NCI-H1105 (cell line): ENCODE measurements at regions not wholly inside any gene's neighbourhood (a gene's known extent, or its start where the extent isn't known, plus 50 kb on each side); places are given as distances from the start of the nearest gene placed in this dataset.
"Not testable (repeated sequence)": the region's sequence is repeated elsewhere in the genome, so short reads cannot be mapped to it uniquely, and the experiment has no call there.

Source experiments
- DNase-seq: peaks from one replicate; lab custom pipeline; 2025; lab: John Stamatoyannopoulos, UW

DNA sequence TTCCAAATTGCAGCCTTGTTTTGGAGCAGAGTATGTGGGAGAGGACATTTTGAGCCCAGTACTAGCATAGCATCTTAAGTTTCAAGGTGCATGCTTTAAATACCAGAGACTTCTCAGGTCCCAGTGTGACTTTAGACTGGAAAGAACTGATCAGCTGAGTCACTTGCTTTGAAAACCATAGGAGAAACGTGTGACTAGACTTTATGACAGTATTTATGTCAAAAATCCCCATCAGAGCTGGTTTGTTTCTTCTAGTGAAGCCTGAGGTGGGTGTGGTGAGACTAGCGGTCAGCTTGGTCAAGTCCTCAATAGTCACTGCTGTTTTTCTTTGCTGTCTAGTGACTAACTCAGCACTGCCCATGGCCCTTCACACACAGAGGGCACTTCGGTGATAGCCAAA lies 724.2 kb downstream of the GATA3 start:
- DNase-seq, result no peak

DNA sequence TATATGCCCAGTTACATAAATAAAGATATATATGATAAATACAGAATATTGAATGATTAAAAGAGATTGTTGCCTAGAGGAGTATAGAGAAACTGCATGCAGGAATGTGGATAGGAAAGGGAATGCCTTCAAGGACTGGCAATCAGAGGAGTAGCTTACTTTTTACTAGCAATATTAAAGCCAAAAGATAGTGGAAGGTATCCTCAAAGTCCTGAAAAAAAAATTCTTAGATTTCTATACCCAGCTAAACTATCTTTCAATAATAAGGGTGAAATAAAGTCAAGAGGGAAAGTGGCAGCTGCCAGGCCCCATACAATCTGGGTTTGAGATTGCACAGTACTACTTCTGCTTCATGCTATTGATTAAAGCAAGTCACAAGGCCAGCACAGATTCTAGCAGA lies 733.2 kb downstream of the GATA3 start:
- no peak for DNase-seq

DNA sequence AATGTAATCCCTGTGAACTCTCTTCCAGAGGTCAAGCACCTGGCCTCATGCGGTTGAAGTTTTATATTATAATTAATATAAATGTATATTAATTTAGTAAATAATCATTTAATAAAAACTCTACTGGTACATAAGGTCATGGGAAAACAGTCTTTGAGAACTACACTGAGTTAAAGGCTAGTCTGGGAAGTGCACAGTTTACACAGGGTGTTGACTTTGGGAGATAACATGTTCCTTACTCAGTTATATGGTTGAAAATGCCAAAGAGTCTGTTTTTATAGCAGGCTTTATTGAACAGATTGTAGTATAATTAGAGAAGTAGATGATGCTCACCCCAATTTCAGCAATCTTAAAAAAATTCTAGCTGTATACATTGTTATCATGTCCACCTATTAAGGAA lies 735.9 kb downstream of the GATA3 start:
- DNase-seq, result no peak

DNA sequence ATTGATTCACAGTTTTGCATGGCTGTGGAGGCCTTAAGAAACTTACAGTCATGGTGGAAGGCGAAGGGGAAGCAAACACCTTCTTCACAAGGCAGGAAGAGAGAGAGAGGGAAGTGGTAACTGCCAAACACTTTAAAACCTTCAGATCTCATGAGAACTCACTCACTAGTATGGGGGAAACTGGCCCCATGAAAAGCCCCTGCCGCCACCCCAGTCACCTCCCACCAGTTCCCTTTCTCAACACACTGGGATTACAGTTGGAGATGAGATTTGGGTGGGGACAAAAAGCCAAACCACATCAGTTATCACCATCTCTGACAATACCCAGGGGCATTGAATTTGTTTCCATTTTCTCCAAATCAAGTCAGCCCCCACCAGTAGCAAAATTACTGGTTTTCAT lies 740.4 kb downstream of the GATA3 start:
- no peak for DNase-seq

DNA sequence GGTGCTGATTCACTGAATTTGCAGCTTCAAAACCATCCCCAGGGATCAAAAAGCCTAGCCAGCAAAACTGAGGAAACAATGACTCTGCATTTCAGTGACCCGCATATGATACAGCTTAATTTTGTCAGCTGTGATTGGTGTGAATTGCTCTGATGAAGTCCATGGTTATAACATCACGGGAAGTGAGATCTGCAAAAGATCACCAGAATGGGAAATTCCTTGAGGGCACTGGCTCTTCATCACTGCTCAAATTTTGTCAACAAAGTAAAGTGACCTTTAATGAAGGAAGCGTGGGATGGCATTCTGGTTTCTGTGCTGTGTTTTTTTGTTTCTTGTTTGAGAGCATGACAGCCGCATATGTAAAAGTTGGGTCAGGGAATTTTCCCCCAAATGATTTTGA lies 745.9 kb downstream of the GATA3 start:
- DNase-seq, result no peak

DNA sequence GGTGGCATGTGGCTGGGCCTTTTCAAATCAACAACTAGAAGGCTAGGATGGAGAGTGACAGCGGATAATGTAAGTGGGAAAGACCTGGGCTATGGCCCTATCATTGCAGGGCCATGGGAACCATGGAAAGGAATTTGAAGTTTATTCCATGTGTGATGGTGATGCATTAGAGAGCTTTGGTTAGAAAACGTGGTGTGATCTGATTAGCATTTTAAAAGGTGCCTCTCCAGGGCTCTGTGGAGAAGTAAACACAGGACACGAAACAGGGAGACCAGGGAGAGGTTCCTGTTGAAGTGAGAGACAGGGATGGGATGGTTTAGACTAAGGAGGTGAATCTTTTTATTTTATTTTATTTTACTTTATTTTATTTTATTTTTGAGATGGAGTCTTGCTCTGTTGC lies 749.5 kb downstream of the GATA3 start:
- no peak for DNase-seq

DNA sequence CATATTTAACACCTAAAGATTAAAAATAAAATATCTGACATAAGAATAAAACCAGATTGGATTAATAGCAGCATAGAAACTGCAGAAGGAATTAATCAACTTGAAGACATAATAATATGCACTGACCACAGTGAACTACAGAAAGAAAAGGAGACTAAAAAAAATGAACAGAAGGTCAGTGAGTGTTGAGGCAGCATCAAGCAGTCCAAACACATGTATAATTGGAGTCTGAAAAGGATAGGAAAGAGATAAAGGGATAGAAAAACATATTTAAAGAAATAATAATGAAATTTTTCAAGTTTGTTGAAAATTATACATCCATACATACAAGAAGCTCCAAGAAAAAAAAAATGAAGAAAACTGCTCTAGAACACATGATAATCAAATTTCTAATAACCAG lies 756.2 kb downstream of the GATA3 start:
- no peak for DNase-seq

DNA sequence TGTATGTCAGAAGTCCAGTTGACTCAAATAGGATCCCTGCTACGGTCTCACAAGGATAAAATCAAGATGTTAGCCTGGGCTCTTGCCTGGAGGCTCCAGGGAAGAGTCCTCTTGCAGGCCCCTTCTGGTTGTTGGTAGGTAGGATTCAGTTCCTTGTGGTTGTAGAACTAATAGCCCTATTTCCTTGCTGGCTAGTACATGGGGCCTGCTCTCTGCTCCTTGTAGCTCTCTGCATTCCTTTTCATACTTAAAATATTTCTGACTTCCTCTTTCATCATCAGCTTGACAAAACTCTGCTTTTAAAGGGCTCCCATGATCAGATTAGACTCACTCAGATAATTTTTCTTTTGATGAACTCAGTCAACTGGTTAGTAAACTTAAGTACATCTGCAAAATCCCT lies 756.7 kb downstream of the GATA3 start:
- no peak for DNase-seq

DNA sequence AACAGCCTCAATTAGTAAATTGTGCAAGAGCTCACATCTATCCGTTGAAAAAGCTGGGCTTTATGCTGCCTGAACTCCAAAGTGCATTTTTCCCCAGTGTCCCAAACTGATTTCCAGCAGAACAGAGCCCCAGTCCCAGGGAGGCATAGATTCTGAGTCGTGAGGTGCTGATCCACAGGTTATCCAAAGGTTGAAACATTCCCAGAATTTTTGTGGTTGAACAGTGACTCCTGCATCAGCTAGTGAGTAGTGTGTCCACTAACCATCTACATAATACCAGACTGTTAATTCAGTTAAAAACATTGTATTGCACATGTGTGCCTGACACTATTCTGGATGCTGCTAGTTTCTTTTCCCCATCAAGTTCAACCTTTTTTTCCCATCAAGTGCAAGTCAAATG lies 761.5 kb downstream of the GATA3 start:
- DNase-seq, result no peak

DNA sequence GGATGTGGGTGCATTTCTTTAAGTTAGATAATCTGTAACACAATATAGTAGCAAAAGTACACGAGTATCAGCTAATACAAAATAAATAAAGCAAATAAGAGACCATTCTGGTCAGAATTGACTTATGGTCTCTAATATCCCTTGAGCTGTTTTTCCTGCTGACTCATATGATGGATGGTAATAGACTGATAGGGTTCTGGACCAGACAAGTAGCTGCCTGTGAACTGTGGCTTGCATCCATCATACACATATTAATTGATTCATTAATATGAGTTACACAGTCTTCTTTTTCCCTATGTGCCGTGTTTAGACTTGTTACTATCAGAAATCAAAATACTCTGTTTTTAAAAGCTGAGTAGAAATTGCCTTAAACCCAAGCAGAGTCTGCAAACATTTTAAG lies 762.8 kb downstream of the GATA3 start:
- DNase-seq, result no peak

DNA sequence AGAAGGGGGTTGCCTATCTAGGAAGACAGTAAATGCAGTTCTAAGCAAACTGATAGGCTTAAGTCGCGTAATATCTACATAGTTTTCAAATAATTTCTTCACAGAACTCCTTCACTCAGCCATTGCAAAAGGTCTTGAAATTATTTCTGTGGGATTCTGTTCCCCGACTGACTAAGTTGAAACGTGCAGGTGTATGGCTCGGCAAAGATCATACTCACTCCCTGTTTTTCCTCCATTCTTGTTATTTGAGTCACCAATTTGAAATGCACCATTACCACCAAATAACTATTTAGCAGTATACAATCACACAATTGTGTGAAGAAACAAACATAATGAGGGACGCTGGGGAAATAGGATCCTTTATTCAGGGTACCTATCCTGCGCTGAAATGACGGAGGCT lies 771.1 kb downstream of the GATA3 start:
- no peak for DNase-seq

DNA sequence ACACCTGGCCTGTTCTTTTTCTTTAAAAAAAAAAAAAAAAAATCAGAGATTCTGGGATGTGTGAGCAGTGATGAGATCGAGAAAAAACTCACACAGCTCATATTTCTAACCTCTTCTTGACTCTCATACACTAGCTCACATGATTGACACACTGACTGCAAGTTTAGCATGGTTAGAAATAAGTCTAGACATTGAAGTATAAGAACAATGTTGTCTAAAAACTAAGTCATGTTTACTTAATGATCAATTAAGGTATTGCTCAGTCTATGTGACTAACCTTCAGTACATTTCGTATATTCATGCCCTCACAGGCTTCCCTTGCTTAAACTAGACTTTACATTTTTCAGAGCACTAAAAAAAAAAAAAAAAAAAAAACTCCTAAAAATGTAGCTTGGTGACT lies 775.1 kb downstream of the GATA3 start:
- no peak for DNase-seq

DNA sequence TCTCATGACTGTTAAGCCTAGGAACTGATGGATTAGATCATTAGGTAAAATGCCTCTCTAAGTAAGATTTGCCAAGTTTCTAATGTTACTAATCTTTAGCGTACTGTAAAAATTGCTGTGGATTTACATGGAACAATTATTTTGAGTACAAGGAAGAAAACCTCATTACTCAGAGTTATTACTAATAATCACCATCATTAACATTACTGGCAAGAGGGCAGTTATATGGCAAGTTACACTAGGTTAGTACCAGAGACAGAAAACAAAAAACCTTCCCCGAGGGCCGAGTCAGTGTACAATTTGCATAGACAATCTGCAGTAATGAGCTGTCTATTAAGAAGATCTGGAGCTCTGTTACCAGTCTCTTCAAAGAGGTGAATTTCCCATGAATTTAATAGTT lies 775.6 kb downstream of the GATA3 start:
- no peak for DNase-seq

DNA sequence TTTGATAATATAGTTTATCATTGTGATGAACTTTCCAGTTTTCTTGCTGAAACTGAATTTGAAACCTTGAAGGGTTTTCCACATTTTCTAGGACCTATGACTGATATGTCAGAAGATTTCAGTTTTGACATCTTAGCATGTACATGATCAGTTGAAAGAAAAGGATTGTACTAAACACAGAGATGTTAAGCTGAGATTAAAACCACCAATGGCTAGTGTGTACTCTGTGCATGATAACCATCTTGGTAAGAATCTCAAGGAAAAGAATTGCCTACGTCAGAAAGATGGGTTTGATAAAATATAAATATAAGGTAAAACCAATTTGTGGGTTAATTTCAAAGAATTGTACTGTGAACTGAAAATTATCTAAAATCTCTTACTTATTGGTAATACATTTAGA lies 776.4 kb downstream of the GATA3 start:
- DNase-seq, result no peak

DNA sequence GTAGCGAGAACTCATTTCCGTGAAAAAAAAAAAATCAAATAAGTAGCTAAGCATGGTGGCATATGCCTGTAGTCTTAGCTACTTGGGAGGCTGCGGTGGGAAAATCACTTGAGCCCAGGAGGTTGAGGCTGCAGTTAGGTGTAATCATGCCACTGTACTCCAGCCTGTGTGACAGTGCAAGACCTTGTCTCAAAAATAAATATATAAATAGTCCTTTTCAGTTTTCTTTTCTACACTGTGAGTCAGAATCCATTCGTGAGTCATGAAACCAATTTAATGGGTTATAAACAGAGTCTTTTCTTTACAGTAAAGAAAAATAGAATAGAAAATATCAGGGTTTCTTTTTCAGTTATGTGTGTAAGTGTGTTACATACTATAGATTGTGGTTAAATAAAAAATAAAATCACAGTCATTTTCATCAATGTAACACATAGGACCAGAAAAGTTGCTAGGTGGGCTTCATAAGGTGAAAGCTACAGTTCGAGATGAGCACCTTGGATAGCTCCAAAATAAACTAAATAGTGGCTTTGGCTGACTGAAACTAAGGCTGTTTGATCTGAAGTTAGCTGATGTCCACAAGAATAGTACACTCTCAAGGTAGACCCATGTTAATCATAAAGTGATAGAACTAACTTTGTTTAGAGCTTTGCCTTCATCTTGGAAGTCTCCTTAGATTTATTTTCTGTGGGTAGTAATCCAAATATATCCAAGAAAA lies 781.1 kb downstream of the GATA3 start:
- no peak for DNase-seq

DNA sequence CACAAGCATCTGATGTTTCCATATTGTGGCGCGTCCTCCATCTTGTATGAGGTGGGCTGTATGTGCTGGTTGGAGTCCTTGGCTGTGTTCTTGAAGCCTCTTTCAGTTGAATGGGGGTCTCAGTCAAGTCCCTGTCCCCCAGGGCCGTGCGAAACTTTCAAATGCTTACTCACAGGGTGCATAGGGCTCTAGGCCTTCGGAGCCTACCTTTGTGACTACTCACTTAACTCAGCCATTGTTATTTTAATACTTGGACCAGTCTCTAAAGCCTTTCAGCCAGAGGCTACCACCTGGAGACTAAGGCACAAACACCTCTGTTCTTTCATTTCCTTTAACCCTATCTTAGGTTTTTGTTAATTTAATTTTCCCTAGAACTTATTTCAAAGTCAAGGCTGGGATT lies 785.9 kb downstream of the GATA3 start:
- DNase-seq, result no peak

DNA sequence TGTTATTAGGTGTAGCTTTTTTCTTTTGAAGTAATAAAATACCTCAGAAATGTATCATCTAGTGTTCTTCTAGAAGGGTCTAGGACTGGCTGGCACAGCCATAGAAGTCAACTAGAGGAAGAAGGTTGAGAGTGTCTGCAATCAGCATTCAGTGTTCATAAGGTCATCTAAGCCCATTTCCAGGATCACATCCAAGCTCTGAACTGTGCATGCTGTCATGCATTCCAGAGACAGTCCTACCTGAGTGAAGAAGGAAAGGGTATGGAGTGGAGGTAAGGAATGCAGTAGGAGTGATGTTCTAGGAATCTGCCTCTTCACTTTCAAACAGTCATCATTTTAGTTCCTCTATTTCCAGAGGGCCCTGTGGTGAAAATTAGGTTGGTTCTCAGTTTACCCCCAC lies 789.7 kb downstream of the GATA3 start:
- no peak for DNase-seq

DNA sequence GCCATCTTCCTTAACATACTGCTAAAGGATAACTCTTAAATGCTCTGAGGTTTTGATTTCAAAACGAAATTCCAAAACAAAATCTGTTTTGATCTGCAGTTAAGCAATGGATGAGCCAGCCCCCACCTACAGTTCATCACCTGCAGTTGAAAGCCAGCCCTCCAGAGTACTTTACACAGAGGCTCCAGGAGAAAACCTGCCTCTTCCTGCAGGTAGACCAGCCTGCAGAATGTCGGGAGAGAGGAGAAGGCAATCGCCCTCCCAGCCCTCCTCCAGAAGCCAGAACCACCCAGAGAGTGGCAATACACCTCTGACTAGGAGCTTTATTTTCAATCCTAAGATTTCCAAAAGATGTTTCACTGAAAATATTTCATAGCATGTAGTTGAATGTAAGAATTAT lies 798.1 kb downstream of the GATA3 start:
- no peak for DNase-seq

DNA sequence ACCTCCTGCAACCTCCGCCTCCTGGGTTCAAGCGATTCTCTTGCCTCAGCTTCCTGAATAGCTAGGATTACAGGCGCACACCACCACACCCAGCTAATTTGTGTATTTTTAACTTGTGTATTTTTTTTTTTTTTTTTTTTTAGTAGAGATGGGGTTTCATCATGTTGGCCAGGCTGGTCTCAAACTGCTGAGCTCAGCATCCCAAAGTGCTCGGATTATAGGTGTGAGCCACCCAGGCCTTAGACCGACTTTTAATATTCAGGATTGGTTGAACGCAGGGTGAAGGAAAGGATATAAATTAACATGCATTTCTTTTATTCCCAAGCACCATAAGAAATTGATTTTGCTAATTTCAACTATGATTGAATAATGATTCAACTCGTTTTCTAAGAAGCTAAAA lies 798.6 kb downstream of the GATA3 start:
- DNase-seq, result no peak

DNA sequence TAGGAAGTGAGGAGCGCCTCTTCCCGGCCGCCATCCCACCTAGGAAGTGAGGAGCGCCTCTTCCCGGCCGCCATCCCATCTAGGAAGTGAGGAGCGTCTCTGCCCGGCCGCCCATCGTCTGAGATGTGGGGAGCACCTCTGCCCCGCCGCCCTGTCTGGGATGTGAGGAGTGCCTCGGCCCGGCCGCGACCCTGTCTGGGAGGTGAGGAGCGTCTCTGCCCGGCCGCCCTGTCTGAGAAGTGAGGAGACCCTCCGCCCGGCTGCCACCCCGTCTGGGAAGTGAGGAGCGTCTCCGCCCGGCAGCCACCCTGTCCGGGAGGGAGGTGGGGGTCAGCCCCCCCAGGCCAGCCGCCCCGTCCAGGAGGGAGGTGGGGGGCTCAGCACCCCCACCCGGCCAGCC lies 814.4 kb downstream of the GATA3 start:
- not testable (repeated sequence) for DNase-seq

DNA sequence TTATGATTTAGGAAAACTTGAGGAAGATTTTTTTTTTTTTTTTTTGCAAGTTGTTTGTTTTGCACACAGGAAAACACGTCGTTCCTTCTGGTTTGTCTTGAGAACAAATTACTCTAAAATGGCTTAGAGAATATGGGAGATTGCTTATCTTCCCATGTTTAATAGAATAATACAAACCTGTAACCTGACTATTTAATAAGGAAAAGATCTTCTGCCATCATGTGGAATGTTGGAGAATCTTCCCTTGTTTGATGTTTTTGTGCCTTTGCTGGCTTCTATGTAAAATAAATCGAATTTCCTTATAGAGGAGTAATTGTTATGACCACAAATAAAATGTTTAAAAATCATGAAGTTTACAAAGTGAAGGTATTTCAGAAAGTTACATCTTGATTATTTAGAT lies 818.8 kb downstream of the GATA3 start:
- no peak for DNase-seq

DNA sequence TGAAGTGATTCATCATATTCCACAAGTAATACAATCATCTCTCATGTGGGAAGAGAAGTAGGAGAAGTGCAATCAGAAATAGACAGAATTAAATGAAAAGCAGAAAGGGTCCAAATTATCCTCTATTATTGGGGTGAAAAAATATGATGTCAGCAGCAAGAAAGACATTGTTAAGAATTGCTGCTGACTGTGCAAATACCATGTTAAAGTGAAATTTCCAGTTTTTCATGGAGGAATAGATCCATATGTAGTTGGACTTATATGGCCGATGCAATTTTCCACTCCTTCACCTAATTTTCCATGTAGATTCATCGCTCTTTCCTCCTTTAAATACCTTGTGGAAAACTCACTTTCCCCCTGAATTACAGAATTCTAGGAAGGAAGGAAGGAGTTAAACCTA lies 819.8 kb downstream of the GATA3 start:
- no peak for DNase-seq

DNA sequence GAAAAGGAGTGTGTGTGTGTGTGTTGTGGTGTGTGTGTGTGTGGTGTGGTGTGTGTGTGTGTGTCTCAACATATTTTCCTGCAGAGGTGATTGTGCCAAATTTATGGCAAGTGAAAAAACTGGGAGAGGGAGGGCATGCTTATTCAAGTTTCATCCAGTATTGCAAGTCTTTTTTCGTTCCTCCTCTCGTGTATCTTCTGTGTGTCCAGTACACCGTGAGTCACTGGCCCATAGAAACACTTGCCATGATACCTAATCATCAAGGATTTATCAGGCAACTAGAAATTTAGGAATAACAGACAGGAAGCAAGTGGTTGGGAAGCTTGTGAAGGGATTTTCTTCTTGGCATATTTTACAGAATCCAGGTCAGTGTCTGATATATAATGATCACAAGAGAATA lies 820.5 kb downstream of the GATA3 start:
- no peak for DNase-seq

DNA sequence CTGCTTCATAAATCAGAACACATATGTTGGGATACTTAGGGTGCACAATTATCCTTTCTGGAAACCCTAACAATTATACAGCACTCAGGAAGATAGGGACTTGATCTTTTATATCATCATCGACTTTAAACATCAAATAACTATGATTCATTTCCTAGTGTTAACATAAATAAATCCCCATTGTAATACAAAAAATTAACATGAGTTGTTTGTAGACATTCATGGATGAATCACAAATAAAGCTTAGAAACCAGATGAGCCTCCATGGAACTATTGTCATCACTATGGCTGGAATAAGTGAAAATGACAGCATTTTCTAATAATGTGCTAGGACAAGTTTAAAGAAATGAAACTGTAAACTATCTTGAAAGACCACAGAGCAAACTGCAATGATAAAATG lies 821.7 kb downstream of the GATA3 start:
- no peak for DNase-seq

DNA sequence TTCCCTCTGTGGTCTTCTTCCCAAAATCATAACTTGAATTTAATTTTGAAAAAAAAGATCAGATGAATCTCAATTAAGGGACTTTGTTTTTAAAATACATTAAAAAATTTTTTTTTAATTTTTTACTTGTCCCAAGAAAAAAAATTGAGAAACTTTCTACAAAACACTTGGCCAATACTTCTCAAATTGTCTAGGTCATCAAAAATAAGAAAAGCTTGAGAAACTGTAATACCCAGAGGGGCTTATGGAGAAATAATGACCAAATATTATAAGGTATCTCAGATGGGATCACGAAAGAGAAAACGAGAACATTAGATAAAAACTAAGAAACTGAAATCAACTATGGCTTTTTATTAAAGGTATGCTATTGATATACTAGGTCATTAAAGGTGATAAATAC lies 835.0 kb downstream of the GATA3 start:
- DNase-seq, result no peak
